GM12864 (cell line): ENCODE measurements at regions not wholly inside any gene's neighbourhood (a gene's known extent, or its start where the extent isn't known, plus 50 kb on each side); places are given as distances from the start of the nearest gene placed in this dataset.

Experiments used
- DNase-seq: peaks from one replicate; pipeline ENCODE4 v3.0.0-alpha.2; 2011; ENCODE audit warnings: low read depth
- H3K4me3 ChIP-seq: 2 replicates; pipeline ENCODE4 v1.5.1; 2011; ENCODE audit warnings: mild to moderate bottlenecking, low read depth, low read length, control low read depth
- CTCF ChIP-seq: IDR thresholded peaks from 2 replicates; pipeline ENCODE4 v1.5.1; 2011; ENCODE audit warnings: low read depth, mild to moderate bottlenecking, moderate library complexity, low read length, control low read depth, inconsistent platforms; ENCODE audit errors: missing control alignments

GRCh38 chr10:81007872-81008271 is 470.2 kb downstream of the SH2D4B start:
- H3K4me3 ChIP-seq = no peak overlapping the region
- DNase-seq = no peak
- TF ChIP-seq CTCF = no peak

GRCh38 chr10:81008726-81009125 is 471.0 kb downstream of the SH2D4B start:
- TF ChIP-seq CTCF = no peak
- no peak for DNase-seq

GRCh38 chr10:81009296-81009695 is 471.6 kb downstream of the SH2D4B start:
- DNase-seq = no peak
- H3K4me3 ChIP-seq = no peak overlapping the region
- no peak for TF ChIP-seq CTCF

More at GRCh38 chr10:81008726-81009125, 471.0 kb downstream of the SH2D4B start:
- no peak overlapping the region for H3K4me3 ChIP-seq

GRCh38 chr10:81013771-81014170 is 476.1 kb downstream of the SH2D4B start:
- no peak for DNase-seq
- H3K4me3 ChIP-seq = no peak overlapping the region
- TF ChIP-seq CTCF = no peak

- peak; percentile 91 for TF ChIP-seq CTCF
- DNase-seq = peak; percentile 29
- no peak overlapping the region for H3K4me3 ChIP-seq
Measured at GRCh38 chr10:81019029-81019890, 481.6 kb downstream of the SH2D4B start.

- TF ChIP-seq CTCF = no peak
- DNase-seq = no peak
- no peak overlapping the region for H3K4me3 ChIP-seq
Measured at GRCh38 chr10:81021428-81022129, 483.9 kb downstream of the SH2D4B start.
